HepG2 (cell line): ENCODE measurements at regions not wholly inside any gene's neighbourhood (a gene's known extent, or its start where the extent isn't known, plus 50 kb on each side); places are given as distances from the start of the nearest gene placed in this dataset.

ENCODE experiments used
- ATAC-seq: fragments of 200-7000 bp; cut with Tn5 transposase; 3 replicates; pipeline ENCODE4 v1.9.1; 2020; ENCODE audit warnings: mild to moderate bottlenecking, moderate library complexity
- BruUV-seq: library from RNA; stranded (reverse); fragments of 400-500 nt; replicated peaks from 2 replicates; lab custom pipeline; 2021; lab: Mats Ljungman, UMichigan
- CTCF ChIA-PET: fragments of 300-600 bp; formaldehyde crosslinking; extraction: SDS; loops from one replicate; lab custom pipeline; 2021; ENCODE audit warnings: low total read pairs, inconsistent platforms, low intra/inter-chr PET ratio; lab: Yijun Ruan, JAX
- POLR2A ChIA-PET: fragments of 350-600 bp; sonication (Branson Sonifier 250); formaldehyde crosslinking; loops from one replicate; lab custom pipeline; 2020; ENCODE audit warnings: antibody characterized with exemption, inconsistent platforms; lab: Yijun Ruan, JAX
- DNase-seq: peaks from one replicate; pipeline ENCODE4 v3.0.0-alpha.2; 2015; ENCODE audit warnings: low spot score
- FAIRE-seq: peaks from 3 replicates; lab custom pipeline; 2011; peaks lifted over from hg19 to GRCh38; lab: Jason Lieb, UNC
- H2AFZ ChIP-seq: one replicate; pipeline ENCODE4 v1.6.1; 2011; ENCODE audit warnings: low read length, inconsistent platforms
- H3K27ac ChIP-seq: fragments of 300-600 bp; 3 replicates; pipeline ENCODE4 v1.8.0; 2011; ENCODE audit warnings: mixed run types, mild to moderate bottlenecking, mixed read lengths, low read length, inconsistent platforms; ENCODE audit not compliant: insufficient read depth; ENCODE audit errors: extremely low read length
- H3K27me3 ChIP-seq, 2 experiments: fragments of 200-600 bp in 1 of 2; 2 replicates in 1 of 2; 3 replicates in 1 of 2; pipeline versions ENCODE4 v1.6.0 to v1.8.0; 2011; ENCODE audit warnings: low read length in 2 of 2, mild to moderate bottlenecking in 2 of 2, moderate library complexity in 2 of 2, inconsistent platforms in 1 of 2; ENCODE audit not compliant: insufficient read depth in 2 of 2, control insufficient read depth in 1 of 2
- H3K36me3 ChIP-seq, 2 experiments: fragments of 200-600 bp in 1 of 2; replicated peaks in 1 of 2; 2 replicates in 1 of 2; 3 replicates in 1 of 2; pipeline versions ENCODE4 v1.5.1 to v1.8.0; 2011; ENCODE audit warnings: low read length in 2 of 2, inconsistent platforms in 1 of 2; ENCODE audit not compliant: insufficient read depth in 2 of 2, control insufficient read depth in 1 of 2
- H3K4me1 ChIP-seq: 2 replicates; pipeline ENCODE4 v1.5.1; 2012; ENCODE audit warnings: low read length, inconsistent platforms; ENCODE audit not compliant: insufficient read depth
- H3K4me2 ChIP-seq: 2 replicates; pipeline ENCODE4 v1.6.0; 2011; ENCODE audit warnings: low read depth, low read length, inconsistent platforms
- H3K4me3 ChIP-seq, 3 experiments: fragments of 200-600 bp in 1 of 3; sonication (generic), shearing (Covaris generic) in 1 of 3; replicated peaks in 1 of 3; 2 replicates each; pipeline ENCODE4 v1.5.1; 2011 to 2016; ENCODE audit warnings: low read length in 3 of 3, inconsistent platforms in 2 of 3, low read depth in 2 of 3, mild to moderate bottlenecking in 2 of 3, control low read depth in 1 of 3, mixed read lengths in 1 of 3; ENCODE audit not compliant: insufficient read depth in 1 of 3
- H3K79me2 ChIP-seq: one replicate; pipeline ENCODE4 v1.6.1; 2011; ENCODE audit warnings: low read length, inconsistent platforms; ENCODE audit not compliant: insufficient read depth
- H3K9ac ChIP-seq: 2 replicates; pipeline ENCODE4 v1.6.0; 2011; ENCODE audit warnings: mild to moderate bottlenecking, low read depth, low read length, inconsistent platforms; ENCODE audit not compliant: insufficient read depth
- H3K9me3 ChIP-seq: 2 replicates; pipeline ENCODE4 v1.5.1; 2012; ENCODE audit warnings: mild to moderate bottlenecking, low read length
- H4K20me1 ChIP-seq: 2 replicates; pipeline ENCODE4 v1.6.0; 2011; ENCODE audit warnings: inconsistent platforms, mild to moderate bottlenecking, low read length, moderate library complexity; ENCODE audit not compliant: insufficient read depth
- ARHGAP35 ChIP-seq: sonication (generic); formaldehyde crosslinking; IDR thresholded peaks from 2 replicates; pipeline ENCODE4 v1.9.0; 2022; ENCODE audit warnings: mild to moderate bottlenecking, inconsistent platforms, moderate library complexity, missing genetic modification reagents, borderline replicate concordance
- ELF3 ChIP-seq: IDR thresholded peaks from 2 replicates; pipeline ENCODE4 v1.6.1; 2016; ENCODE audit warnings: missing genetic modification reagents, missing compliant biosample characterization
- FIP1L1 ChIP-seq: fragments of 200-400 bp; formaldehyde crosslinking; IDR thresholded peaks from 2 replicates; pipeline ENCODE4 v1.6.1; 2018; ENCODE audit warnings: low read depth, mild to moderate bottlenecking, low read length, moderate library complexity, borderline replicate concordance; ENCODE audit not compliant: insufficient read depth
- HNF4A ChIP-seq: sonication (generic); formaldehyde crosslinking; IDR thresholded peaks from 2 replicates; pipeline ENCODE4 v1.4.0; 2020; ENCODE audit warnings: missing genetic modification reagents
- KMT2A ChIP-seq: sonication (generic); formaldehyde crosslinking; IDR thresholded peaks from 2 replicates; pipeline ENCODE4 v1.4.0; 2020; ENCODE audit warnings: missing genetic modification reagents
- NFE2 ChIP-seq: sonication (generic); formaldehyde crosslinking; IDR thresholded peaks from 2 replicates; pipeline ENCODE4 v1.4.0; 2020; ENCODE audit warnings: missing genetic modification reagents
- RFXANK ChIP-seq: IDR thresholded peaks from 2 replicates; pipeline ENCODE4 v1.6.1; 2016
- SMAD3 ChIP-seq: sonication (generic); formaldehyde crosslinking; IDR thresholded peaks from 2 replicates; pipeline ENCODE4 v1.4.0; 2020; ENCODE audit warnings: missing genetic modification reagents
- YEATS4 ChIP-seq: sonication (generic); formaldehyde crosslinking; IDR thresholded peaks from 2 replicates; pipeline ENCODE4 v1.4.0; 2020; ENCODE audit warnings: missing genetic modification reagents, borderline replicate concordance
- ZFP36 ChIP-seq: fragments of 150-350 bp; IDR thresholded peaks from 2 replicates; pipeline ENCODE4 v1.6.1; 2018; ENCODE audit warnings: borderline replicate concordance, low read length, low read depth; ENCODE audit not compliant: partially characterized antibody
- ZNF281 ChIP-seq: sonication (generic); formaldehyde crosslinking; IDR thresholded peaks from 2 replicates; pipeline ENCODE4 v1.4.0; 2020; ENCODE audit warnings: missing genetic modification reagents, borderline replicate concordance
- ZNF576 ChIP-seq: sonication (generic); formaldehyde crosslinking; IDR thresholded peaks from 2 replicates; pipeline ENCODE4 v1.4.0; 2020; ENCODE audit warnings: mild to moderate bottlenecking, missing genetic modification reagents
- ZNF652 ChIP-seq: IDR thresholded peaks from 2 replicates; pipeline ENCODE4 v1.6.1; 2016; ENCODE audit warnings: low read depth, borderline replicate concordance
- WGBS: methylation state at CpG from one replicate; pipeline ENCODE4 v1.1.6; 2017; ENCODE audit warnings: low lambda C conversion rate; 5-methylcytosine and 5-hydroxymethylcytosine counted together
- in situ Hi-C: cut with HindIII; loops from 2 replicates; pipeline ENCODE4 v1.10.0; 2017; ENCODE audit warnings: low pct_unique_long_range_greater_than_20kb; ENCODE audit not compliant: extremely low pct_ligation_motif_present
- intact Hi-C: fragments of 100-400 bp; cut with micrococcal nuclease; formaldehyde crosslinking; loops from one replicate; pipeline ENCODE4 v1.10.0; 2022; ENCODE audit not compliant: unreplicated experiment

- no peaks in the 10 kb centered on the region for H4K20me1 ChIP-seq
- TF ChIP-seq YEATS4 (CRISPR knock-in tag) = no peak
- 0 out of 2 replicates have a peak, but pooled peaks have one; percentile 9 for TF ChIP-seq ZNF281 (CRISPR knock-in tag)
- TF ChIP-seq ARHGAP35 (CRISPR knock-in tag) = no peak
- no peak for TF ChIP-seq SMAD3 (CRISPR knock-in tag)
- TF ChIP-seq HNF4A (CRISPR knock-in tag) = 0 out of 2 replicates have a peak, but pooled peaks have one; percentile 42
- peak; percentile 92 for TF ChIP-seq ZNF652 (CRISPR knock-in tag)
- no peak for TF ChIP-seq ELF3 (CRISPR knock-in tag)
- no peak for TF ChIP-seq FIP1L1
- no peak for TF ChIP-seq NFE2 (CRISPR knock-in tag)
- no peak for TF ChIP-seq KMT2A
- no peak for TF ChIP-seq ZNF576
- no peak for TF ChIP-seq ZFP36
- no peak for TF ChIP-seq RFXANK (CRISPR knock-in tag)
- TF ChIP-seq, all 625 proteins: peak for 3
- peak overlapping the region; percentile 42 for H3K4me2 ChIP-seq
- in situ Hi-C loops = no loop called here
- WGBS = 35% methylated on average over 8 of the region's 13 CpGs
- ChIA-PET CTCF (no interaction called here), POLR2A (no interaction called here)
- FAIRE-seq (no peak), ATAC-seq (no peak), DNase-seq (no peak)
- H3K9me3 ChIP-seq = no peaks in the 10 kb centered on the region
- H3K79me2 ChIP-seq = no peaks in the 10 kb centered on the region
- H3K4me3 ChIP-seq = no peak overlapping the region
- peaks cover 2 to 21% of the 10 kb centered on the region in 2 experiments; a peak in 4 of 5 replicates for H3K27me3 ChIP-seq
- intact Hi-C loops = no loop called here
- H3K9ac ChIP-seq = no peak overlapping the region; the same call in 1 of the 2 replicates
- peaks cover 67% of the 10 kb centered on the region for H3K4me1 ChIP-seq
- no peak overlapping the region for H3K27ac ChIP-seq
- H3K36me3 ChIP-seq = no peaks in the 10 kb centered on the region
- BruUV-seq = no TSS peak
- H2AFZ ChIP-seq = peak overlapping the region; percentile 3
These were observed 55.2 kb upstream of the WNT7B start for GRCh38 chr22:46031965-46032851.
